ENCODE measurements at regions not wholly inside any gene's neighbourhood (a gene's known extent, or its start where the extent isn't known, plus 50 kb on each side); places are given as distances from the start of the nearest gene placed in this dataset.
A peak's percentile ranks its signal among the peaks of the same experiment; 100 is the strongest.

DNA sequence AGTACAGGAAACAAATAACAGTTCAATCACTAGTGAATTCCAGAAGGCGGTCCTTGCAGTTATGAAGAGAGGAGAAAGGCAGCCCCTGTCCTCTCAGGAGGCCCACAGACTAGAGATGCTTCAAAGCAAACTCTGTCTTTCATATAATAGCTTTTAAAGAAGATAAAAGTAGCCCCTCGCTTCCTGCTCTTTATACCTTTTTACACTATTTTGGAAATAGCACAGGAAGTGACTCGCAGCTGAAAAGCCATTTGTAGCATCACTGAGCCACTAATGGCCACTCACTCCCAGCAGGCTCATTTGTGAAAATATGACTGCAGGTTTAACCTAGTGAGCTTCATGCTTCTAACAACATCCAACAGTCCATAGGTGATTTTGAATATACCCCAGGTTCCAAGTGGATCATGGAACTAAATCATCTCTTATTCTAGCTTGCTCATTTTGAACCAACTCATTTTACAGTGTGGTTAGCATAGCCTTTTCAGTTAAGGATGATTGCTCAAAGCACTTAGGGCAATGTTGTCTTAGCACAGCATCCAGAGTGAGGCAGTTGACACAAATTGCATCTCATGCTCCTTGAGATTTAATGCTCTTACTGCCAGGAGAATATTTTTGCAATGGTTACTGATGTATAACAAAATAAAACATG is 136.0 kb upstream of the NRSN1 start (continued):
- no peak for TF ChIP-seq EZH2 (IDR thresholded peaks at IDR 0.05; ENCODE audit: borderline replicate concordance, insufficient read depth, low read length, poor library complexity, severe bottlenecking)
- peak; percentile 92 for TF ChIP-seq EP300 (conservative IDR thresholded peaks at IDR 0.05; ENCODE audit: poor library complexity, severe bottlenecking)
- no peak for TF ChIP-seq TAF1 (IDR thresholded peaks at IDR 0.05; ENCODE audit: low read depth)

DNA sequence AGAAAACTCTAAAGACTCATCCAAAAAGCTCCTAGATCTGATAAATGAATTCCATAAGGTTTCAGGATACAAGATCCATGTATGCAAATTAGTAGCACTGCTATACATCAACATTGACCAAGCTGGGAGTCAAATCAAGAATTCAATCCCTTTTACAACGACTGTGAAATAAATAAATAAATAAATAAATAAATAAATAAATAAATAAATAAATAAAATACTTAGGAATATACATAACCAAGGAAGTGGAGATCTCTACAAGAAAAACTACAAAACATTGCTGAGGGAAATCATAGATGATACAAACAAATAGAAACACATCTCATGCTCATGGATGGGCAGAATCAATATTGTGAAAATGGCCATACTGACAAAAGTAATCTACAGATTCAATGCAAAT is 132.0 kb upstream of the NRSN1 start:
- Histone ChIP-seq H3K27ac (ENCODE audit: low read length) (no peak overlapping the region), H3K27me3 (ENCODE audit: insufficient read depth, low read depth, low read length) (no peaks in the 10 kb centered on the region), H3K79me2 (replicated peaks; ENCODE audit: insufficient read depth, low read length) (no peaks in the 10 kb centered on the region), H3K9me3 (ENCODE audit: low read length) (no peaks in the 10 kb centered on the region), H3K36me3 (ENCODE audit: insufficient read depth, low read length) (no peaks in the 10 kb centered on the region), H3K9ac (ENCODE audit: low read length) (no peak overlapping the region), H3K4me2 (ENCODE audit: low read length) (no peak overlapping the region), H3K9me2 (ENCODE audit: insufficient read depth, low read length) (no peaks in the 10 kb centered on the region), H2AFZ (ENCODE audit: low read depth, low read length) (no peak overlapping the region), H4K20me1 (ENCODE audit: insufficient read depth) (no peaks in the 10 kb centered on the region), H3K4me3 (ENCODE audit: low read length) (no peak overlapping the region), H3F3A (ENCODE audit: insufficient read depth, low read length, poor library complexity, severe bottlenecking) (peaks cover 15% of the 10 kb centered on the region)
- TF ChIP-seq MXI1 (conservative IDR thresholded peaks at IDR 0.05; ENCODE audit: poor library complexity, severe bottlenecking), result no peak
- no peak for TF ChIP-seq POLR2AphosphoS5 (IDR thresholded peaks at IDR 0.05)
- no peak for TF ChIP-seq EP300 (conservative IDR thresholded peaks at IDR 0.05; ENCODE audit: poor library complexity, severe bottlenecking)
- TF ChIP-seq, protein P1, sequence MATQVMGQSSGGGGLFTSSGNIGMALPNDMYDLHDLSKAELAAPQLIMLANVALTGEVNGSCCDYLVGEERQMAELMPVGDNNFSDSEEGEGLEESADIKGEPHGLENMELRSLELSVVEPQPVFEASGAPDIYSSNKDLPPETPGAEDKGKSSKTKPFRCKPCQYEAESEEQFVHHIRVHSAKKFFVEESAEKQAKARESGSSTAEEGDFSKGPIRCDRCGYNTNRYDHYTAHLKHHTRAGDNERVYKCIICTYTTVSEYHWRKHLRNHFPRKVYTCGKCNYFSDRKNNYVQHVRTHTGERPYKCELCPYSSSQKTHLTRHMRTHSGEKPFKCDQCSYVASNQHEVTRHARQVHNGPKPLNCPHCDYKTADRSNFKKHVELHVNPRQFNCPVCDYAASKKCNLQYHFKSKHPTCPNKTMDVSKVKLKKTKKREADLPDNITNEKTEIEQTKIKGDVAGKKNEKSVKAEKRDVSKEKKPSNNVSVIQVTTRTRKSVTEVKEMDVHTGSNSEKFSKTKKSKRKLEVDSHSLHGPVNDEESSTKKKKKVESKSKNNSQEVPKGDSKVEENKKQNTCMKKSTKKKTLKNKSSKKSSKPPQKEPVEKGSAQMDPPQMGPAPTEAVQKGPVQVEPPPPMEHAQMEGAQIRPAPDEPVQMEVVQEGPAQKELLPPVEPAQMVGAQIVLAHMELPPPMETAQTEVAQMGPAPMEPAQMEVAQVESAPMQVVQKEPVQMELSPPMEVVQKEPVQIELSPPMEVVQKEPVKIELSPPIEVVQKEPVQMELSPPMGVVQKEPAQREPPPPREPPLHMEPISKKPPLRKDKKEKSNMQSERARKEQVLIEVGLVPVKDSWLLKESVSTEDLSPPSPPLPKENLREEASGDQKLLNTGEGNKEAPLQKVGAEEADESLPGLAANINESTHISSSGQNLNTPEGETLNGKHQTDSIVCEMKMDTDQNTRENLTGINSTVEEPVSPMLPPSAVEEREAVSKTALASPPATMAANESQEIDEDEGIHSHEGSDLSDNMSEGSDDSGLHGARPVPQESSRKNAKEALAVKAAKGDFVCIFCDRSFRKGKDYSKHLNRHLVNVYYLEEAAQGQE (IDR thresholded peaks at IDR 0.05; ENCODE audit: borderline replicate concordance), result no peak
- TF ChIP-seq TAF1 (IDR thresholded peaks at IDR 0.05; ENCODE audit: low read depth), result no peak
- no peak for TF ChIP-seq EZH2 (IDR thresholded peaks at IDR 0.05; ENCODE audit: borderline replicate concordance, insufficient read depth, low read length, poor library complexity, severe bottlenecking)
- TF ChIP-seq, protein P2, sequence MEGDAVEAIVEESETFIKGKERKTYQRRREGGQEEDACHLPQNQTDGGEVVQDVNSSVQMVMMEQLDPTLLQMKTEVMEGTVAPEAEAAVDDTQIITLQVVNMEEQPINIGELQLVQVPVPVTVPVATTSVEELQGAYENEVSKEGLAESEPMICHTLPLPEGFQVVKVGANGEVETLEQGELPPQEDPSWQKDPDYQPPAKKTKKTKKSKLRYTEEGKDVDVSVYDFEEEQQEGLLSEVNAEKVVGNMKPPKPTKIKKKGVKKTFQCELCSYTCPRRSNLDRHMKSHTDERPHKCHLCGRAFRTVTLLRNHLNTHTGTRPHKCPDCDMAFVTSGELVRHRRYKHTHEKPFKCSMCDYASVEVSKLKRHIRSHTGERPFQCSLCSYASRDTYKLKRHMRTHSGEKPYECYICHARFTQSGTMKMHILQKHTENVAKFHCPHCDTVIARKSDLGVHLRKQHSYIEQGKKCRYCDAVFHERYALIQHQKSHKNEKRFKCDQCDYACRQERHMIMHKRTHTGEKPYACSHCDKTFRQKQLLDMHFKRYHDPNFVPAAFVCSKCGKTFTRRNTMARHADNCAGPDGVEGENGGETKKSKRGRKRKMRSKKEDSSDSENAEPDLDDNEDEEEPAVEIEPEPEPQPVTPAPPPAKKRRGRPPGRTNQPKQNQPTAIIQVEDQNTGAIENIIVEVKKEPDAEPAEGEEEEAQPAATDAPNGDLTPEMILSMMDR (IDR thresholded peaks at IDR 0.05; ENCODE audit: poor library complexity, severe bottlenecking), result no peak
- no peak for TF ChIP-seq SMC3 (conservative IDR thresholded peaks at IDR 0.05; ENCODE audit: poor library complexity)
- TF ChIP-seq RAD21 (conservative IDR thresholded peaks at IDR 0.05), result no peak

DNA sequence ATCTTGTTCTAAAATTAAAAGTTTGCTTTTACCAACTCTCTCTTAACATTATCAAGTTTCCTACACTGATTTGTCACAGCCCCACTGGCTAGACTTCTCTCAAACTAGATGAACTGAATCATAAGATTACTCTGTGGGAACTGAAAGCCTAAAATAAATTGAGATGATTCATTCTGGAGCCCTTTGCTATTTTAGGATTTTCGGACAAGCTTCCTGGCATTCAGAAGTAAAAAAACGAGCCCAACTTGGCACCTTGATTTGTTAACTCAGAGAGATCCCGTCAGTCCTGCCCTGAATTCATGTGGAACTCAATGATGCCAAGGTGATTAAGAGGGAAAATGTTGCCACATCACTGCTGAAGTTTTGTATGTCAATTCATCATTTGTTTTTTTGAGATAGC is 122.0 kb upstream of the NRSN1 start:
- Histone ChIP-seq H3K4me3 (ENCODE audit: low read length) (no peak overlapping the region), H3K4me2 (ENCODE audit: low read length) (no peak overlapping the region), H4K20me1 (ENCODE audit: insufficient read depth) (no peaks in the 10 kb centered on the region)

More for the DNA sequence above, 122.0 kb upstream of the NRSN1 start:
- Histone ChIP-seq H3K27ac (ENCODE audit: low read length) (no peak overlapping the region), H3K27me3 (ENCODE audit: insufficient read depth, low read depth, low read length) (no peaks in the 10 kb centered on the region), H2AFZ (ENCODE audit: low read depth, low read length) (no peak overlapping the region), H3F3A (ENCODE audit: insufficient read depth, low read length, poor library complexity, severe bottlenecking) (peaks cover 10% of the 10 kb centered on the region), H3K9me3 (ENCODE audit: low read length) (no peaks in the 10 kb centered on the region), H3K79me2 (replicated peaks; ENCODE audit: insufficient read depth, low read length) (no peaks in the 10 kb centered on the region), H3K36me3 (ENCODE audit: insufficient read depth, low read length) (no peaks in the 10 kb centered on the region), H3K9ac (ENCODE audit: low read length) (no peak overlapping the region), H3K9me2 (ENCODE audit: insufficient read depth, low read length) (no peaks in the 10 kb centered on the region)
- no peak for TF ChIP-seq MXI1 (conservative IDR thresholded peaks at IDR 0.05; ENCODE audit: poor library complexity, severe bottlenecking)

All from neural cell (in vitro differentiated cells).